Caco-2 (cell line): ENCODE measurements at regions not wholly inside any gene's neighbourhood (a gene's known extent, or its start where the extent isn't known, plus 50 kb on each side); places are given as distances from the start of the nearest gene placed in this dataset.

ENCODE experiments used
- BruUV-seq: library from RNA; stranded (reverse); fragments of 400-500 nt; replicated peaks from 2 replicates; lab custom pipeline; 2021; lab: Mats Ljungman, UMichigan
- CTCF ChIA-PET: fragments of 300-600 bp; sonication (Branson Sonifier 250); formaldehyde crosslinking; loops from one replicate; lab custom pipeline; 2022; ENCODE audit warnings: antibody characterized with exemption; lab: Charles Lee
- POLR2A ChIA-PET: fragments of 300-600 bp; sonication (Branson Sonifier 250); formaldehyde crosslinking; loops from one replicate; lab custom pipeline; 2022; ENCODE audit warnings: antibody characterized with exemption; lab: Charles Lee
- DNase-seq, 2 experiments: peaks; one replicate each; pipeline versions ENCODE4 v3.0.0 to v3.0.0-alpha.2; 2020 to 2022
- H3K27me3 ChIP-seq: replicated peaks from 2 replicates; pipeline ENCODE4 v1.6.0; 2011; ENCODE audit warnings: low read length; ENCODE audit not compliant: control insufficient read depth, insufficient read depth
- H3K36me3 ChIP-seq: 2 replicates; pipeline ENCODE4 v1.5.1; 2011; ENCODE audit warnings: low read length; ENCODE audit not compliant: control insufficient read depth, insufficient read depth
- H3K4me1 ChIP-seq: fragments of 250-450 bp; sonication (Bioruptor Pico); 2 replicates; pipeline ENCODE4 v1.5.1; 2020; ENCODE audit warnings: mild to moderate bottlenecking
- H3K4me3 ChIP-seq: 2 replicates; pipeline ENCODE4 v1.5.1; 2011; ENCODE audit warnings: low read depth, mild to moderate bottlenecking, control low read depth, low read length
- H3K9me3 ChIP-seq: fragments of 250-450 bp; sonication (Bioruptor Pico); 2 replicates; pipeline ENCODE4 v1.5.1; 2020; ENCODE audit warnings: mild to moderate bottlenecking, moderate library complexity
- H3K27ac Mint-ChIP-seq: one replicate; pipeline ENCODE4 v1.8.0; 2022; ENCODE audit warnings: mixed read lengths; ENCODE audit not compliant: unreplicated experiment
- H3K27me3 Mint-ChIP-seq: one replicate; pipeline ENCODE4 v1.8.0; 2022; ENCODE audit warnings: mixed read lengths; ENCODE audit not compliant: insufficient read depth, unreplicated experiment
- H3K36me3 Mint-ChIP-seq: one replicate; pipeline ENCODE4 v1.8.0; 2022; ENCODE audit warnings: mild to moderate bottlenecking, mixed read lengths; ENCODE audit not compliant: insufficient read depth, unreplicated experiment
- H3K4me1 Mint-ChIP-seq: one replicate; pipeline ENCODE4 v1.8.0; 2022; ENCODE audit warnings: low read depth, mixed read lengths; ENCODE audit not compliant: unreplicated experiment
- H3K4me3 Mint-ChIP-seq: one replicate; pipeline ENCODE4 v1.8.0; 2022; ENCODE audit warnings: mild to moderate bottlenecking, moderate library complexity, mixed read lengths; ENCODE audit not compliant: unreplicated experiment
- H3K9me3 Mint-ChIP-seq: one replicate; pipeline ENCODE4 v1.8.0; 2022; ENCODE audit warnings: mixed read lengths; ENCODE audit not compliant: unreplicated experiment
- intact Hi-C: fragments of 100-400 bp; cut with micrococcal nuclease; formaldehyde crosslinking; loops from one replicate; pipeline ENCODE4 v1.10.0; 2022; ENCODE audit not compliant: unreplicated experiment
- TF ChIP-seq, protein P1 (sequence below), 2 experiments: fragments of 200-600 bp in 1 of 2; IDR thresholded peaks; 1 replicate in 1 of 2; 2 replicates in 1 of 2; pipeline versions ENCODE4 v1.5.1 to v1.8.0; 2011 to 2022; ENCODE audit warnings: antibody characterized with exemption in 1 of 2, control low read depth in 1 of 2, inconsistent platforms in 1 of 2, low read depth in 1 of 2, low read length in 1 of 2, mild to moderate bottlenecking in 1 of 2, moderate library complexity in 1 of 2; ENCODE audit not compliant: insufficient read depth in 1 of 2, severe bottlenecking in 1 of 2, unreplicated experiment in 1 of 2

DNA sequence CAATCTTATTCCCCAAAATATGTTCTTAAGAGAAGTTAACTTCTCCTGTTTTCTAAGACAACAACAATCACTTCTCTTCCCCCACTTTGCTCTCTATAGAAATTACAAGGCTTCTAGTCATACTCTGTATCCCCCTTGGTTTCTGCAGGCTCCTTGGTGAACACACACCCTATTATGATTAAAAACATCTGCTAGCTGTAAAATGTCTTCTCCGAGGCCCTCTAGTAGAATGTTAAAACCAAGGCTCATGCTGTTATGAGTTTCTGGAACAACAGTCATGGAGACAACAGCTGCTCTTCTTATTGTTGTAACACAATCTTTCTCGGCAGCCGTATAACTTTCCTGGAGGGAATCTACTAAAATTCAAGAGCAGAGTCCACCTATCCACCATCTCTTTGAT lies 397.5 kb upstream of the CCDC196 start:
- intact Hi-C loops: no loop called here
- H3K4me3 Mint-ChIP-seq: no peak overlapping the region
- TF ChIP-seq, protein P1, sequence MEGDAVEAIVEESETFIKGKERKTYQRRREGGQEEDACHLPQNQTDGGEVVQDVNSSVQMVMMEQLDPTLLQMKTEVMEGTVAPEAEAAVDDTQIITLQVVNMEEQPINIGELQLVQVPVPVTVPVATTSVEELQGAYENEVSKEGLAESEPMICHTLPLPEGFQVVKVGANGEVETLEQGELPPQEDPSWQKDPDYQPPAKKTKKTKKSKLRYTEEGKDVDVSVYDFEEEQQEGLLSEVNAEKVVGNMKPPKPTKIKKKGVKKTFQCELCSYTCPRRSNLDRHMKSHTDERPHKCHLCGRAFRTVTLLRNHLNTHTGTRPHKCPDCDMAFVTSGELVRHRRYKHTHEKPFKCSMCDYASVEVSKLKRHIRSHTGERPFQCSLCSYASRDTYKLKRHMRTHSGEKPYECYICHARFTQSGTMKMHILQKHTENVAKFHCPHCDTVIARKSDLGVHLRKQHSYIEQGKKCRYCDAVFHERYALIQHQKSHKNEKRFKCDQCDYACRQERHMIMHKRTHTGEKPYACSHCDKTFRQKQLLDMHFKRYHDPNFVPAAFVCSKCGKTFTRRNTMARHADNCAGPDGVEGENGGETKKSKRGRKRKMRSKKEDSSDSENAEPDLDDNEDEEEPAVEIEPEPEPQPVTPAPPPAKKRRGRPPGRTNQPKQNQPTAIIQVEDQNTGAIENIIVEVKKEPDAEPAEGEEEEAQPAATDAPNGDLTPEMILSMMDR (IDR thresholded peaks at IDR 0.05; ENCODE audit: insufficient read depth in 1 of 2, low read depth in 1 of 2, low read length in 1 of 2, severe bottlenecking in 1 of 2, unreplicated experiment in 1 of 2): no peak
- Histone ChIP-seq H3K27me3 (no peaks in the 10 kb centered on the region), H3K4me3 (no peak overlapping the region), H3K9me3 (no peaks in the 10 kb centered on the region), H3K4me1 (no peaks in the 10 kb centered on the region), H3K36me3 (no peaks in the 10 kb centered on the region)
- H3K36me3 Mint-ChIP-seq: no peaks in the 10 kb centered on the region
- BruUV-seq: no TSS peak
- H3K27me3 Mint-ChIP-seq: peaks cover 14% of the 10 kb centered on the region
- no peak overlapping the region for H3K27ac Mint-ChIP-seq
- CTCF ChIA-PET: no interaction called here
- no peak for DNase-seq
- H3K4me1 Mint-ChIP-seq: no peaks in the 10 kb centered on the region
- POLR2A ChIA-PET: no interaction called here
- H3K9me3 Mint-ChIP-seq: no peaks in the 10 kb centered on the region

DNA sequence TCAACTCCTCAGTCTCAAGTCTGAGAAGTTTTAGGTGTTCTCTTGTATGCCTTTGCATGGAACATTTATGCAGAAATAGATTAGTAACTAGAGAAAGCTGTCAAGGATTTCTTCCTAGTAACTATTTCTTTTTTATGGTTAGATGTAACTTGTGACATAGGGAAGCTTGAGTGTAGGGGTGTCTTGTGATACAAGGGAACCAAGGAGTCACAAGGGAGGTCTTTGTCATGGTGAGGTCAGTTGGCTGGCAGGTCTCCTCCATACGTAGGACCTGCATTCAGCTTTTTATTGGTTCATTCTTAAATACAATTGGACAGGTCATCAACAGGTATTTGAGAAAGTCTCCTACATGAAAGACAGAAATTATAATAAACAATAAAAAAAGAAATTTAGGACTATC lies 394.0 kb upstream of the CCDC196 start:
- H3K27me3 Mint-ChIP-seq: peaks cover 26% of the 10 kb centered on the region

DNA sequence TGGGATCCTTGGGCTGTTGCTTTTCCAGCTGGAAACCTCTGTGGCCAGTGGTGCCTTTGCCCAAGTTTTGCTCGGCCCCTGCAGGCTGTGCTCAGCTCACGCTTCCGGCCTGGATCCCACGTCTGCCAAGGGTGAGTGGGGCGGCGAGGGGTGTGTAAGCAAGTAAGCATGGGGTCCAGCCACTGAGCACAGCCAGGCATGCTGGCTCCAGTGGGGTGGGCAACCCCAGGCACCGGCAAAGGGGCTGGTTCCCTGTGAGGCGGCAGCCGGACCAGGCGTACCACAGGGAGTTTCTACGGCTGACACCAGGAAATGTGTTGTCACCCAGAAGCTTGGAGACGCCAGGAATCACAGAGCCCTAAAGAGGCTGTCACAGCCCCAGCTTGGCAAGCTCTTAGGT lies 393.4 kb upstream of the CCDC196 start:
- Histone ChIP-seq H3K4me1 (no peaks in the 10 kb centered on the region), H3K4me3 (no peak overlapping the region), H3K36me3 (no peaks in the 10 kb centered on the region), H3K27me3 (no peaks in the 10 kb centered on the region), H3K9me3 (no peaks in the 10 kb centered on the region)
- Mint-ChIP-seq H3K4me3 (no peak overlapping the region), H3K27ac (no peak overlapping the region), H3K36me3 (no peaks in the 10 kb centered on the region), H3K4me1 (no peaks in the 10 kb centered on the region), H3K9me3 (no peaks in the 10 kb centered on the region), H3K27me3 (peaks cover 26% of the 10 kb centered on the region)
- TF ChIP-seq, protein P1 (IDR thresholded peaks at IDR 0.05; ENCODE audit: insufficient read depth in 1 of 2, low read depth in 1 of 2, low read length in 1 of 2, severe bottlenecking in 1 of 2, unreplicated experiment in 1 of 2): no peak
- DNase-seq: no peak
- no TSS peak for BruUV-seq
- CTCF ChIA-PET: no interaction called here
- POLR2A ChIA-PET: no interaction called here
- intact Hi-C loops: no loop called here

More for the DNA sequence above, 394.0 kb upstream of the CCDC196 start:
- Mint-ChIP-seq H3K4me3 (no peak overlapping the region), H3K9me3 (no peaks in the 10 kb centered on the region), H3K27ac (no peak overlapping the region), H3K4me1 (no peaks in the 10 kb centered on the region), H3K36me3 (no peaks in the 10 kb centered on the region)
- TF ChIP-seq, protein P1 (IDR thresholded peaks at IDR 0.05; ENCODE audit: insufficient read depth in 1 of 2, low read depth in 1 of 2, low read length in 1 of 2, severe bottlenecking in 1 of 2, unreplicated experiment in 1 of 2): no peak
- no TSS peak for BruUV-seq
- Histone ChIP-seq H3K4me3 (no peak overlapping the region), H3K36me3 (no peaks in the 10 kb centered on the region), H3K9me3 (no peaks in the 10 kb centered on the region), H3K4me1 (no peaks in the 10 kb centered on the region), H3K27me3 (no peaks in the 10 kb centered on the region)
- CTCF ChIA-PET: no interaction called here
- intact Hi-C loops: no loop called here
- POLR2A ChIA-PET: no interaction called here
- no peak for DNase-seq
